Gastroesophageal sphincter (tissue), 3 donors: ENCODE measurements at regions not wholly inside any gene's neighbourhood (a gene's known extent, or its start where the extent isn't known, plus 50 kb on each side); places are given as distances from the start of the nearest gene placed in this dataset.

Experiments used
- CTCF ChIP-seq, 4 experiments: fragments of 200-600 bp in 2 of 4; fragments of 450-650 bp in 2 of 4; sonication (generic) in 1 of 4; IDR thresholded peaks; one replicate each; pipeline ENCODE4 v1.5.1; 2017 to 2019; ENCODE audit warnings: antibody characterized with exemption in 4 of 4, mild to moderate bottlenecking in 2 of 4, moderate library complexity in 2 of 4
- POLR2A ChIP-seq, 2 donors: fragments of 450-650 bp; IDR thresholded peaks; one replicate each; pipeline ENCODE4 v1.6.1; 2017; ENCODE audit warnings: antibody characterized with exemption in 2 of 2, mild to moderate bottlenecking in 2 of 2, moderate library complexity in 1 of 2
- POLR2AphosphoS5 ChIP-seq: sonication (generic); formaldehyde crosslinking; IDR thresholded peaks from one replicate; pipeline ENCODE4 v1.6.1; 2017; ENCODE audit warnings: antibody characterized with exemption

GRCh38 chr3:104206925-104207324 lies 1159.8 kb upstream of the ALCAM start:
- TF ChIP-seq POLR2A (IDR thresholded peaks at IDR 0.05) (no peak), CTCF (IDR thresholded peaks at IDR 0.05) (no peak), POLR2AphosphoS5 (no peak)
